ENCODE measurements at regions not wholly inside any gene's neighbourhood (a gene's known extent, or its start where the extent isn't known, plus 50 kb on each side); places are given as distances from the start of the nearest gene placed in this dataset.

- Mint-ChIP-seq H3K9me3 (no peaks in the 10 kb centered on the region), H3K27me3 (no peaks in the 10 kb centered on the region), H3K4me3 (no peak overlapping the region), H3K27ac (no peak overlapping the region), H3K4me1 (ENCODE audit: low read depth) (peaks cover 19% of the 10 kb centered on the region), H3K36me3 (ENCODE audit: low read depth) (no peaks in the 10 kb centered on the region)
- H3K27ac ChIP-seq (ENCODE audit: low read depth in 1 of 2, low read length in 2 of 2) = no peak overlapping the region
- H3K4me3 ChIP-seq (ENCODE audit: low read length) = no peak overlapping the region
- DNase-seq (no peak), ATAC-seq (ENCODE audit: poor library complexity) (no peak)
- ChIA-PET POLR2A (no interaction called here), CTCF (interaction anchor here (1.8 kb wide), 1 partner anchor 78 kb away, joined by 7 read pairs; no protein-coding TSS in a partner anchor)
- TF ChIP-seq CTCF (IDR thresholded peaks at IDR 0.05) = no peak
- intact Hi-C loops (cut with DNase I, micrococcal nuclease) = no loop called here
- H3K4me1 ChIP-seq (ENCODE audit: insufficient read depth, low read length) = peaks cover 4% of the 10 kb centered on the region
- H3K36me3 ChIP-seq (ENCODE audit: insufficient read depth, low read length) = no peaks in the 10 kb centered on the region
- no peaks in the 10 kb centered on the region for H3K9me3 ChIP-seq (ENCODE audit: control insufficient read depth in 1 of 2, insufficient read depth in 1 of 2, low read length in 2 of 2)
- no peaks in the 10 kb centered on the region for H3K27me3 ChIP-seq (ENCODE audit: control insufficient read depth in 1 of 2, insufficient read depth in 2 of 2, low read length in 2 of 2)
These were observed 220.7 kb upstream of the ZBED5 start for GRCh38 chr11:11078344-11079086.

- H3K9me3 ChIP-seq (ENCODE audit: control insufficient read depth in 1 of 2, insufficient read depth in 1 of 2, low read length in 2 of 2) = no peaks in the 10 kb centered on the region
- no peaks in the 10 kb centered on the region for H3K27me3 ChIP-seq (ENCODE audit: control insufficient read depth in 1 of 2, insufficient read depth in 2 of 2, low read length in 2 of 2)
- no peak for ATAC-seq (ENCODE audit: poor library complexity)
- H3K9me3 Mint-ChIP-seq = no peaks in the 10 kb centered on the region
- H3K27me3 Mint-ChIP-seq = no peaks in the 10 kb centered on the region
- no peak overlapping the region for H3K27ac ChIP-seq (ENCODE audit: low read depth in 1 of 2, low read length in 2 of 2)
- peaks cover 4% of the 10 kb centered on the region for H3K4me1 ChIP-seq (ENCODE audit: insufficient read depth, low read length)
- no peaks in the 10 kb centered on the region for H3K36me3 ChIP-seq (ENCODE audit: insufficient read depth, low read length)
- H3K4me3 ChIP-seq (ENCODE audit: low read length) = no peak overlapping the region
- H3K4me3 Mint-ChIP-seq = no peak overlapping the region
- H3K27ac Mint-ChIP-seq = no peak overlapping the region
- H3K4me1 Mint-ChIP-seq (ENCODE audit: low read depth) = peaks cover 24% of the 10 kb centered on the region
- ChIA-PET CTCF (interaction anchor here (0.7 to 1.8 kb wide), 2 partner anchors 78 to 1796 kb away, joined by 3 to 7 read pairs; no protein-coding TSS in a partner anchor), POLR2A (interaction anchor here (0.6 kb wide), 1 partner anchor 402 kb away, joined by 5 read pairs; no protein-coding TSS in a partner anchor)
- TF ChIP-seq CTCF (IDR thresholded peaks at IDR 0.05) = no peak
- intact Hi-C loops (cut with DNase I, micrococcal nuclease) = no loop called here
- no peaks in the 10 kb centered on the region for H3K36me3 Mint-ChIP-seq (ENCODE audit: low read depth)
- no peak for DNase-seq
These were observed 220.0 kb upstream of the ZBED5 start for GRCh38 chr11:11077898-11078297.

- no peak overlapping the region for H3K27ac Mint-ChIP-seq
- peaks cover 24% of the 10 kb centered on the region for H3K4me1 Mint-ChIP-seq (ENCODE audit: low read depth)
- DNase-seq (peak in 2 of 14 experiments; percentile 9 to 10), ATAC-seq (ENCODE audit: poor library complexity) (no peak)
- H3K36me3 ChIP-seq (ENCODE audit: insufficient read depth, low read length) = no peaks in the 10 kb centered on the region
- intact Hi-C loops (cut with DNase I, micrococcal nuclease) = no loop called here
- H3K4me1 ChIP-seq (ENCODE audit: insufficient read depth, low read length) = peaks cover 4% of the 10 kb centered on the region
- ChIA-PET CTCF (interaction anchor here (1.8 kb wide), 1 partner anchor 79 kb away, joined by 7 read pairs; no protein-coding TSS in a partner anchor), POLR2A (interaction anchor here (0.6 kb wide), 1 partner anchor 75 kb away, joined by 3 read pairs; no protein-coding TSS in a partner anchor)
- H3K36me3 Mint-ChIP-seq (ENCODE audit: low read depth) = no peaks in the 10 kb centered on the region
- no peak overlapping the region for H3K27ac ChIP-seq (ENCODE audit: low read depth in 1 of 2, low read length in 2 of 2)
- H3K4me3 ChIP-seq (ENCODE audit: low read length) = no peak overlapping the region
- no peaks in the 10 kb centered on the region for H3K9me3 ChIP-seq (ENCODE audit: control insufficient read depth in 1 of 2, insufficient read depth in 1 of 2, low read length in 2 of 2)
- no peak overlapping the region for H3K4me3 Mint-ChIP-seq
- TF ChIP-seq CTCF (IDR thresholded peaks at IDR 0.05) = no peak
- H3K9me3 Mint-ChIP-seq = no peaks in the 10 kb centered on the region
- no peaks in the 10 kb centered on the region for H3K27me3 ChIP-seq (ENCODE audit: control insufficient read depth in 1 of 2, insufficient read depth in 2 of 2, low read length in 2 of 2)
- H3K27me3 Mint-ChIP-seq = no peaks in the 10 kb centered on the region
These were observed 219.0 kb upstream of the ZBED5 start for GRCh38 chr11:11076879-11077278.
